Spinal cord (tissue), 9 donors: ENCODE measurements at regions not wholly inside any gene's neighbourhood (a gene's known extent, or its start where the extent isn't known, plus 50 kb on each side); places are given as distances from the start of the nearest gene placed in this dataset.
A peak's percentile ranks its signal among the peaks of the same experiment; 100 is the strongest.

Experiments used
- DNase-seq, 6 donors: peaks; one replicate each; pipeline versions ENCODE4 v3.0.0 to v3.0.0-alpha.2; 2013 to 2015; ENCODE audit warnings: low spot score in 6 of 6, low read depth in 4 of 6
- H3K27ac ChIP-seq: one replicate; pipeline ENCODE4 v1.5.1; 2013; ENCODE audit warnings: low read depth, low read length, control low read depth
- H3K27me3 ChIP-seq: one replicate; pipeline ENCODE4 v1.6.1; 2013; ENCODE audit warnings: low read length; ENCODE audit not compliant: control insufficient read depth, insufficient read depth
- H3K36me3 ChIP-seq: one replicate; pipeline ENCODE4 v1.6.1; 2013; ENCODE audit warnings: low read length; ENCODE audit not compliant: control insufficient read depth, insufficient read depth
- H3K4me1 ChIP-seq: one replicate; pipeline ENCODE4 v1.6.1; 2013; ENCODE audit warnings: low read length; ENCODE audit not compliant: control insufficient read depth, insufficient read depth
- H3K4me3 ChIP-seq: one replicate; pipeline ENCODE4 v1.5.1; 2013; ENCODE audit warnings: low read depth, low read length, control low read depth
- H3K9me3 ChIP-seq: one replicate; pipeline ENCODE4 v1.6.1; 2013; ENCODE audit warnings: low read length; ENCODE audit not compliant: control insufficient read depth, insufficient read depth
- WGBS: methylation state at CpG from one replicate; pipeline ENCODE4 v1.1.5; 2013; ENCODE audit warnings: missing lambda C conversion rate; ENCODE audit not compliant: insufficient coverage; 5-methylcytosine and 5-hydroxymethylcytosine counted together
- donor health status: healthy.

GRCh38 chr5:100319885-100320284 is 215.3 kb upstream of the FAM174A start:
- Histone ChIP-seq H3K4me1 (no peaks in the 10 kb centered on the region), H3K4me3 (no peak overlapping the region)
- no CpG with 5 or more reads among the region's 2 CpGs for WGBS

GRCh38 chr5:100313657-100314056 is 221.5 kb upstream of the FAM174A start:
- no peaks in the 10 kb centered on the region for H3K36me3 ChIP-seq
- H3K4me3 ChIP-seq: no peak overlapping the region
- no peaks in the 10 kb centered on the region for H3K9me3 ChIP-seq
- H3K27me3 ChIP-seq: no peaks in the 10 kb centered on the region
- no peak overlapping the region for H3K27ac ChIP-seq
- no CpG with 5 or more reads among the region's 1 CpG for WGBS
- H3K4me1 ChIP-seq: no peaks in the 10 kb centered on the region
- DNase-seq: no peak

More at GRCh38 chr5:100319885-100320284, 215.3 kb upstream of the FAM174A start:
- H3K27me3 ChIP-seq: no peaks in the 10 kb centered on the region
- H3K36me3 ChIP-seq: no peaks in the 10 kb centered on the region
- DNase-seq: peak in 1 of 6 donors; percentile 41
- H3K9me3 ChIP-seq: no peaks in the 10 kb centered on the region
- H3K27ac ChIP-seq: no peak overlapping the region

GRCh38 chr5:100311806-100312205 is 223.4 kb upstream of the FAM174A start:
- no peaks in the 10 kb centered on the region for H3K4me1 ChIP-seq
- no peak overlapping the region for H3K27ac ChIP-seq
- peak in 2 of 6 donors; percentile 10 to 43 for DNase-seq
- no peak overlapping the region for H3K4me3 ChIP-seq
- H3K27me3 ChIP-seq: no peaks in the 10 kb centered on the region
- no peaks in the 10 kb centered on the region for H3K36me3 ChIP-seq
- H3K9me3 ChIP-seq: no peaks in the 10 kb centered on the region
- WGBS: no CpG with 5 or more reads among the region's 1 CpG

- H3K27me3 ChIP-seq: no peaks in the 10 kb centered on the region
- no peak for DNase-seq
- no peaks in the 10 kb centered on the region for H3K9me3 ChIP-seq
- no peak overlapping the region for H3K4me3 ChIP-seq
- no peaks in the 10 kb centered on the region for H3K4me1 ChIP-seq
- H3K27ac ChIP-seq: no peak overlapping the region
- H3K36me3 ChIP-seq: no peaks in the 10 kb centered on the region
Observed at GRCh38 chr5:100306000-100306399, 229.2 kb upstream of the FAM174A start.

- no CpG with 5 or more reads among the region's 1 CpG for WGBS
Observed at GRCh38 chr5:100303216-100303615, 232.0 kb upstream of the FAM174A start.

GRCh38 chr5:100299261-100299660 is 235.9 kb upstream of the FAM174A start:
- H3K27ac ChIP-seq: no peak overlapping the region
- no peak overlapping the region for H3K4me3 ChIP-seq
- no peaks in the 10 kb centered on the region for H3K4me1 ChIP-seq
- H3K36me3 ChIP-seq: no peaks in the 10 kb centered on the region
- no peak for DNase-seq
- no peaks in the 10 kb centered on the region for H3K27me3 ChIP-seq
- 86% methylated on average over 1 of the region's 2 CpGs for WGBS
- H3K9me3 ChIP-seq: no peaks in the 10 kb centered on the region

More at GRCh38 chr5:100303216-100303615, 232.0 kb upstream of the FAM174A start:
- Histone ChIP-seq H3K4me3 (no peak overlapping the region), H3K27me3 (no peaks in the 10 kb centered on the region), H3K27ac (no peak overlapping the region), H3K9me3 (no peaks in the 10 kb centered on the region), H3K4me1 (no peaks in the 10 kb centered on the region), H3K36me3 (no peaks in the 10 kb centered on the region)
- peak in 1 of 6 donors; percentile 57 for DNase-seq

- no peaks in the 10 kb centered on the region for H3K36me3 ChIP-seq
- no peak overlapping the region for H3K27ac ChIP-seq
- H3K27me3 ChIP-seq: no peaks in the 10 kb centered on the region
- no peaks in the 10 kb centered on the region for H3K4me1 ChIP-seq
- DNase-seq: peak in 1 of 6 donors; percentile 84
- no peak overlapping the region for H3K4me3 ChIP-seq
- no peaks in the 10 kb centered on the region for H3K9me3 ChIP-seq
Observed at GRCh38 chr5:100276071-100276470, 259.1 kb upstream of the FAM174A start.

GRCh38 chr5:100275631-100276030 is 259.5 kb upstream of the FAM174A start:
- Histone ChIP-seq H3K9me3 (no peaks in the 10 kb centered on the region), H3K4me1 (no peaks in the 10 kb centered on the region), H3K27me3 (no peaks in the 10 kb centered on the region), H3K36me3 (no peaks in the 10 kb centered on the region), H3K4me3 (no peak overlapping the region), H3K27ac (no peak overlapping the region)
- no CpG with 5 or more reads among the region's 1 CpG for WGBS
- peak in 1 of 6 donors; percentile 77 for DNase-seq

- Histone ChIP-seq H3K9me3 (no peaks in the 10 kb centered on the region), H3K27me3 (no peaks in the 10 kb centered on the region), H3K27ac (no peak overlapping the region), H3K4me1 (no peaks in the 10 kb centered on the region), H3K36me3 (no peaks in the 10 kb centered on the region), H3K4me3 (no peak overlapping the region)
- DNase-seq: no peak
- WGBS: 100% methylated on average over 1 of the region's 2 CpGs
Observed at GRCh38 chr5:100273846-100274580, 261.2 kb upstream of the FAM174A start.

GRCh38 chr5:100270023-100270771 is 265.0 kb upstream of the FAM174A start:
- no peaks in the 10 kb centered on the region for H3K9me3 ChIP-seq
- no CpG with 5 or more reads among the region's 7 CpGs for WGBS
- DNase-seq: peak in 2 of 6 donors; percentile 28 to 55
- no peak overlapping the region for H3K4me3 ChIP-seq
- H3K27ac ChIP-seq: no peak overlapping the region
- no peaks in the 10 kb centered on the region for H3K36me3 ChIP-seq
- H3K27me3 ChIP-seq: no peaks in the 10 kb centered on the region
- H3K4me1 ChIP-seq: no peaks in the 10 kb centered on the region
